ENCODE measurements at regions not wholly inside any gene's neighbourhood (a gene's known extent, or its start where the extent isn't known, plus 50 kb on each side); places are given as distances from the start of the nearest gene placed in this dataset.
"Not testable (repeated sequence)": the region's sequence is repeated elsewhere in the genome, so short reads cannot be mapped to it uniquely, and the experiment has no call there.

GRCh38 chrX:56468441-56468840 is 95.0 kb upstream of the UBQLN2 start:
- H3K27ac Mint-ChIP-seq = no peak overlapping the region
- peaks cover 20% of the 10 kb centered on the region for H3K9me3 Mint-ChIP-seq
- no peaks in the 10 kb centered on the region for H3K27me3 Mint-ChIP-seq (ENCODE audit: low read depth)
- H3K4me1 Mint-ChIP-seq (ENCODE audit: low read depth) = peaks cover 6% of the 10 kb centered on the region
- no peak overlapping the region for H3K4me3 Mint-ChIP-seq
- peaks cover 3% of the 10 kb centered on the region for H3K36me3 Mint-ChIP-seq (ENCODE audit: low read depth)

GRCh38 chrX:56494923-56495322 is 68.5 kb upstream of the UBQLN2 start:
- Mint-ChIP-seq H3K9me3 (peaks cover 25% of the 10 kb centered on the region), H3K36me3 (ENCODE audit: low read depth) (peaks cover 13% of the 10 kb centered on the region)
- H3K27ac Mint-ChIP-seq; H3K4me3 Mint-ChIP-seq; H3K4me1 Mint-ChIP-seq (ENCODE audit: low read depth); H3K27me3 Mint-ChIP-seq (ENCODE audit: low read depth): not testable (repeated sequence)

GRCh38 chrX:56498756-56499155 is 64.7 kb upstream of the UBQLN2 start:
- Mint-ChIP-seq H3K27me3 (ENCODE audit: low read depth) (no peaks in the 10 kb centered on the region), H3K36me3 (ENCODE audit: low read depth) (peaks cover 8% of the 10 kb centered on the region), H3K9me3 (peaks cover 16% of the 10 kb centered on the region), H3K4me1 (ENCODE audit: low read depth) (no peaks in the 10 kb centered on the region), H3K27ac (no peak overlapping the region), H3K4me3 (no peak overlapping the region)

GRCh38 chrX:56499372-56499771 is 64.1 kb upstream of the UBQLN2 start:
- Mint-ChIP-seq H3K9me3 (peaks cover 9% of the 10 kb centered on the region), H3K27me3 (ENCODE audit: low read depth) (no peaks in the 10 kb centered on the region), H3K36me3 (ENCODE audit: low read depth) (peaks cover 3% of the 10 kb centered on the region), H3K4me3 (no peak overlapping the region), H3K27ac (no peak overlapping the region), H3K4me1 (ENCODE audit: low read depth) (peaks cover 2% of the 10 kb centered on the region)

GRCh38 chrX:56503941-56504673 is 59.3 kb upstream of the UBQLN2 start:
- Mint-ChIP-seq H3K36me3 (ENCODE audit: low read depth) (peaks cover 4% of the 10 kb centered on the region), H3K4me1 (ENCODE audit: low read depth) (peaks cover 2% of the 10 kb centered on the region), H3K27me3 (ENCODE audit: low read depth) (no peaks in the 10 kb centered on the region), H3K9me3 (peaks cover 30% of the 10 kb centered on the region), H3K4me3 (no peak overlapping the region), H3K27ac (no peak overlapping the region)

- Mint-ChIP-seq H3K27ac (no peak overlapping the region), H3K36me3 (ENCODE audit: low read depth) (peaks cover 11% of the 10 kb centered on the region), H3K27me3 (ENCODE audit: low read depth) (no peaks in the 10 kb centered on the region), H3K4me3 (no peak overlapping the region), H3K4me1 (ENCODE audit: low read depth) (peaks cover 7% of the 10 kb centered on the region), H3K9me3 (peaks cover 40% of the 10 kb centered on the region)
Observed at GRCh38 chrX:56505866-56506265, 57.6 kb upstream of the UBQLN2 start.

Data from T-helper 1 cell treated with Interleukin-12 subunit alpha and Interleukin-12 subunit beta and Interleukin-4 antibody, amounts not matched to agents 30 μg/mL and 1 μg/mL, for 36 hours (primary cell).